Left ventricle myocardium inferior (tissue), 1 donor: ENCODE measurements at regions not wholly inside any gene's neighbourhood (a gene's known extent, or its start where the extent isn't known, plus 50 kb on each side); places are given as distances from the start of the nearest gene placed in this dataset.

Source experiments
- DNase-seq: peaks from one replicate; pipeline ENCODE4 v3.0.0-alpha.2; 2020
- H3K27ac ChIP-seq: fragments of 200-600 bp; replicated peaks from 2 replicates; pipeline ENCODE4 v1.8.0; 2021
- H3K27me3 ChIP-seq: fragments of 200-600 bp; 2 replicates; pipeline ENCODE4 v1.8.0; 2021; ENCODE audit warnings: low read depth
- H3K36me3 ChIP-seq: fragments of 200-600 bp; 2 replicates; pipeline ENCODE4 v1.8.0; 2021
- H3K4me1 ChIP-seq: fragments of 200-600 bp; 2 replicates; pipeline ENCODE4 v1.8.0; 2021
- H3K4me3 ChIP-seq: fragments of 200-600 bp; 2 replicates; pipeline ENCODE4 v1.8.0; 2021; ENCODE audit warnings: mild to moderate bottlenecking, moderate library complexity
- H3K9me3 ChIP-seq: fragments of 200-600 bp; replicated peaks from 2 replicates; pipeline ENCODE4 v1.8.0; 2021
- CTCF ChIP-seq: fragments of 200-600 bp; IDR thresholded peaks from 2 replicates; pipeline ENCODE4 v1.8.0; 2021; ENCODE audit warnings: antibody characterized with exemption, mild to moderate bottlenecking, borderline replicate concordance
- intact Hi-C: fragments of 100-400 bp; cut with micrococcal nuclease; formaldehyde crosslinking; loops from one replicate; pipeline ENCODE4 v1.11.0; 2022
- donor health status: DM: no; HTN: yes; CAD: no; lungs with severe emphysema.

DNA sequence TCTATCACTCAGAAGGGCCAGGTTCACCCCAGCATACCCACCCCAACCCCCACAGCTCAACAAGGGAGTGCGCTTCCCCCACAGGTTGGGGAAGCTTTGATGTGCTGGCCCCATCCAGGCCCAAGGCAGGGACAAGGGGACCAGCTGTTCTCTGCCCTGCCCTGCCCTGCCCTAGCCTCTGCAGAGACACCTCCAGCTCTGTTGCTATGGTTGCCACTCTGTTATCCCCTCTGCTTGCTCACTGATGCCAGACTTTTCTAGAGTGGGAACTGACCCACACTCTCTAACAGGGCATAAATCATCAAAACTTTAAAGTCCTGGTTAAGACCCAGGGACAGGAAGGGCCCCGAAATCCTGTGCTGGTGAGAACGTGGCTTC, 50.4 kb upstream of the ENPP7 start:
- Histone ChIP-seq H3K27ac (no peak overlapping the region), H3K36me3 (no peaks in the 10 kb centered on the region), H3K4me1 (no peaks in the 10 kb centered on the region), H3K9me3 (no peaks in the 10 kb centered on the region), H3K4me3 (no peak overlapping the region), H3K27me3 (peaks cover 82% of the 10 kb centered on the region)
- no peak for TF ChIP-seq CTCF
- DNase-seq, result no peak
- intact Hi-C loops, result no loop called here

DNA sequence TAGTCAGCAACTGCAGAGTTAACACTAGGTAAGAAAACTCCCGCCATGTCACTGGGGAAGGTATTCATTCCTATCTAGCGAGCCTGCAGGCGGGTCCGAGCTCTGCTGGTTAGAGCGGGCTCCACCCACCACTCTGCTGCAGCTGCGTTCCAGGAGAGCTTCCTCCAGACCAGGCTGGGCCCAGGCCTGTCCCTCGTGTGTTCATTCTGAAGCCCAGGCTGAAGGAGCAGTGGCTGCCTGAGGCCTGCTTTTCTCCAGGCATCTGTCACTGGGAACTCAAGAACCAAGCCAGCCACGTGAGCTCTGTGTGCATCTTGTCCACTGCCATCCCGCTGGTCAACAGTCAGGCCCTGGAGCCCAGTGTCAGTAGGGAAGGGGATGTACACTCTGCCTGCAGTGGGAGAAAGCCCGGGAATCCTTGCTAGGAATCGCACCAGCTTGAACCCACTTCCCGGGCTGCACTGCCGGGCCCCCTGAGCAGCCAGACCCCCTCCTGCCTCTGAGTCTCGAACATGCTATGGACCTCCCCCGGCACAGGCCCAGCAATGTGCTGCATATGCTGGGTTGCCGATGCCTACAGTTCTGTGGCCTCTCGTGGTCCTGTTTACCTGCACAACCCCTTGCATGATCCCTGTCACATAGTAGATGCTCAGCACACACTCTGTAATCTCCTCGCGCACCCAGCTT, 51.0 kb upstream of the ENPP7 start:
- H3K36me3 ChIP-seq, result no peaks in the 10 kb centered on the region
- H3K4me1 ChIP-seq, result no peaks in the 10 kb centered on the region
- H3K4me3 ChIP-seq, result no peak overlapping the region
- DNase-seq, result peak; percentile 7
- H3K27ac ChIP-seq, result no peak overlapping the region
- intact Hi-C loops, result no loop called here
- H3K9me3 ChIP-seq, result no peaks in the 10 kb centered on the region
- TF ChIP-seq CTCF, result no peak
- peaks cover 82% of the 10 kb centered on the region for H3K27me3 ChIP-seq

GRCh38 chr17:79678736-79679255, 51.9 kb upstream of the ENPP7 start:
- Histone ChIP-seq H3K27me3 (peaks cover 82% of the 10 kb centered on the region), H3K27ac (no peak overlapping the region), H3K36me3 (no peaks in the 10 kb centered on the region), H3K4me3 (no peak overlapping the region), H3K4me1 (no peaks in the 10 kb centered on the region), H3K9me3 (peaks cover 6% of the 10 kb centered on the region)
- intact Hi-C loops, result no loop called here
- TF ChIP-seq CTCF, result no peak
- no peak for DNase-seq

GRCh38 chr17:79678091-79678735, 52.5 kb upstream of the ENPP7 start:
- no peak for TF ChIP-seq CTCF
- Histone ChIP-seq H3K27me3 (peaks cover 81% of the 10 kb centered on the region), H3K4me3 (no peak overlapping the region), H3K9me3 (peaks cover 12% of the 10 kb centered on the region), H3K27ac (no peak overlapping the region), H3K4me1 (no peaks in the 10 kb centered on the region), H3K36me3 (no peaks in the 10 kb centered on the region)
- intact Hi-C loops, result no loop called here
- no peak for DNase-seq

DNA sequence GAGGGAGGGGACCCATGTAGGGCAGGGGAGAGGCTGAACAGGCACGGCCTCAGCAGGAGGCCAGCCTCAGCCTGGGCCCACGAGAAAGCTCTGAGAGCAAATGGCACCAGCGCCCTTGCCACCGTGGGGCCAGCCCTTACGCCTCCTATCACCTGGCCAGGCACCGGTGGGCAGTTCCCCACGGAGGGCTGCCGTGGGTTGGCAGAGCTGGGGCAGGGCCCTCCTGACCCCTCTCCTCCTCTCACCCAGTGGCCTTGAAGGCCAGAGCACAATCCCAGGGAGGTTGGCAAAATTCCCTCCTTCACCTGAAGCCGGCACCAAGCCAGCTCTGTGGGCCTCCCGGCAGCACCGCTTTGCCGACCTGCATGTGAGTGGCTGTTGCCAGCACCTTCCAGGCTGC, 53.1 kb upstream of the ENPP7 start:
- H3K27ac ChIP-seq, result no peak overlapping the region
- H3K36me3 ChIP-seq, result no peaks in the 10 kb centered on the region
- no peak for TF ChIP-seq CTCF
- DNase-seq, result peak; percentile 8
- no peak overlapping the region for H3K4me3 ChIP-seq
- peaks cover 85% of the 10 kb centered on the region for H3K27me3 ChIP-seq
- no peaks in the 10 kb centered on the region for H3K4me1 ChIP-seq
- intact Hi-C loops, result no loop called here
- H3K9me3 ChIP-seq, result peaks cover 17% of the 10 kb centered on the region
